Stomach (tissue), 4 donors: ENCODE measurements at regions not wholly inside any gene's neighbourhood (a gene's known extent, or its start where the extent isn't known, plus 50 kb on each side); places are given as distances from the start of the nearest gene placed in this dataset.

Experiments used
- CTCF ChIP-seq, 7 experiments: fragments of 450-650 bp in 4 of 7; fragments of 200-600 bp in 3 of 7; sonication (generic) in 3 of 7; IDR thresholded peaks; one replicate each; pipeline ENCODE4 v1.5.1; 2016 to 2019; ENCODE audit warnings: antibody characterized with exemption in 7 of 7, control low read depth in 2 of 7, mild to moderate bottlenecking in 1 of 7
- EP300 ChIP-seq: sonication (generic); formaldehyde crosslinking; IDR thresholded peaks from one replicate; pipeline ENCODE4 v1.6.1; 2017; ENCODE audit warnings: antibody characterized with exemption
- POLR2AphosphoS5 ChIP-seq, 3 donors: sonication (generic); formaldehyde crosslinking; IDR thresholded peaks; one replicate each; pipeline ENCODE4 v1.6.1; 2016; ENCODE audit warnings: antibody characterized with exemption in 3 of 3

- TF ChIP-seq CTCF (IDR thresholded peaks at IDR 0.05) (no peak), POLR2AphosphoS5 (IDR thresholded peaks at IDR 0.05) (no peak), EP300 (no peak)
These were observed 311.2 kb downstream of the DUSP6 start for GRCh38 chr12:89041078-89041477.
